GM12878 (cell line): ENCODE measurements at regions not wholly inside any gene's neighbourhood (a gene's known extent, or its start where the extent isn't known, plus 50 kb on each side); places are given as distances from the start of the nearest gene placed in this dataset.

ENCODE experiments used
- ATAC-seq: fragments of 200-7000 bp; cut with Tn5 transposase; 3 replicates; pipeline ENCODE4 v1.9.1; 2020; ENCODE audit warnings: mild to moderate bottlenecking, moderate library complexity
- BruUV-seq: library from RNA; stranded (reverse); fragments of 400-500 nt; replicated peaks from 2 replicates; lab custom pipeline; 2021; lab: Mats Ljungman, UMichigan
- CTCF ChIA-PET: fragments of 300-600 bp; sonication (Branson Sonifier 250); formaldehyde crosslinking; extraction: SDS; loops from one replicate; lab custom pipeline; 2021; ENCODE audit warnings: inconsistent platforms; lab: Yijun Ruan, JAX
- POLR2A ChIA-PET: fragments of 350-600 bp; formaldehyde crosslinking; extraction: SDS; loops from one replicate; lab custom pipeline; 2021; ENCODE audit warnings: inconsistent platforms; lab: Charles Lee
- RAD21 ChIA-PET: fragments of 300-600 bp; sonication (Branson Sonifier 250); formaldehyde crosslinking; loops from one replicate; lab custom pipeline; 2023; ENCODE audit warnings: antibody characterized with exemption; ENCODE audit not compliant: unreplicated experiment; lab: Charles Lee
- SMC1A ChIA-PET: fragments of 300-600 bp; sonication (Branson Sonifier 250); formaldehyde crosslinking; loops from one replicate; lab custom pipeline; 2023; ENCODE audit not compliant: unreplicated experiment, uncharacterized antibody; lab: Charles Lee
- DNase-seq: peaks from one replicate; pipeline ENCODE4 v3.0.0-alpha.2; 2011; ENCODE audit warnings: low read depth, low spot score
- FAIRE-seq: peaks from 3 replicates; lab custom pipeline; 2011; peaks lifted over from hg19 to GRCh38; lab: Jason Lieb, UNC
- H2AFZ ChIP-seq: 2 replicates; pipeline ENCODE4 v1.6.0; 2011; ENCODE audit warnings: low read depth, low read length, control low read depth; ENCODE audit not compliant: control insufficient read depth
- H3K27ac ChIP-seq: 2 replicates; pipeline ENCODE4 v1.5.1; 2011; ENCODE audit warnings: control low read depth; ENCODE audit not compliant: control insufficient read depth, insufficient read depth
- H3K27me3 ChIP-seq, 2 experiments: replicated peaks in 1 of 2; 2 replicates each; pipeline versions ENCODE4 v1.6.0 to v1.6.1; 2011; ENCODE audit warnings: low read length in 1 of 2; ENCODE audit not compliant: control insufficient read depth in 2 of 2, insufficient read depth in 2 of 2
- H3K36me3 ChIP-seq, 2 experiments: 2 replicates each; pipeline ENCODE4 v1.5.1; 2011; ENCODE audit warnings: low read length in 1 of 2; ENCODE audit not compliant: control insufficient read depth in 2 of 2, insufficient read depth in 2 of 2
- H3K4me1 ChIP-seq: 2 replicates; pipeline ENCODE4 v1.6.1; 2011; ENCODE audit warnings: mild to moderate bottlenecking, low read length, moderate library complexity, mixed read lengths; ENCODE audit not compliant: control insufficient read depth, insufficient read depth
- H3K4me2 ChIP-seq: 2 replicates; pipeline ENCODE4 v1.6.0; 2011; ENCODE audit warnings: control low read depth; ENCODE audit not compliant: control insufficient read depth, insufficient read depth
- H3K4me3 ChIP-seq: fragments of 200-600 bp; sonication (generic); 2 replicates; pipeline ENCODE4 v1.5.1; 2016
- H3K79me2 ChIP-seq: 2 replicates; pipeline ENCODE4 v1.6.0; 2011; ENCODE audit warnings: low read length; ENCODE audit not compliant: control insufficient read depth, insufficient read depth
- H3K9ac ChIP-seq: 2 replicates; pipeline ENCODE4 v1.8.0; 2011; ENCODE audit warnings: low read length, control low read depth, mixed read lengths; ENCODE audit not compliant: control insufficient read depth, insufficient read depth
- H3K9me3 ChIP-seq: replicated peaks from 3 replicates; pipeline ENCODE4 v1.5.1; 2011; ENCODE audit warnings: mild to moderate bottlenecking, low read length; ENCODE audit not compliant: control insufficient read depth, insufficient read depth
- H4K20me1 ChIP-seq: 2 replicates; pipeline ENCODE4 v1.6.0; 2011; ENCODE audit not compliant: control insufficient read depth, insufficient read depth
- BCLAF1 ChIP-seq: fragments of 450-650 bp; IDR thresholded peaks from 2 replicates; pipeline ENCODE4 v1.6.1; 2017; ENCODE audit warnings: antibody characterized with exemption, mild to moderate bottlenecking, moderate library complexity
- CREB1 ChIP-seq: IDR thresholded peaks from 2 replicates; pipeline ENCODE4 v1.6.1; 2012; ENCODE audit warnings: low read depth, mild to moderate bottlenecking, inconsistent platforms
- EP300 ChIP-seq, 2 experiments: fragments of 150-350 bp in 1 of 2; IDR thresholded peaks; 2 replicates each; pipeline ENCODE4 v1.6.1; 2011 to 2012; ENCODE audit warnings: low read depth in 2 of 2, low read length in 2 of 2, borderline replicate concordance in 1 of 2, improper control_type of control experiment in 1 of 2, inconsistent platforms in 1 of 2; ENCODE audit not compliant: control insufficient read depth in 1 of 2
- FOS ChIP-seq: IDR thresholded peaks from 3 replicates; pipeline ENCODE4 v1.6.1; 2011; ENCODE audit warnings: borderline replicate concordance; ENCODE audit not compliant: insufficient read length; ENCODE audit errors: extremely low read depth
- HCFC1 ChIP-seq: fragments of 150-350 bp; IDR thresholded peaks from 2 replicates; pipeline ENCODE4 v1.6.1; 2014; ENCODE audit warnings: low read length
- HDGF ChIP-seq: fragments of 450-650 bp; IDR thresholded peaks from 2 replicates; pipeline ENCODE4 v1.6.1; 2016; ENCODE audit warnings: antibody characterized with exemption
- IRF4 ChIP-seq: IDR thresholded peaks from 2 replicates; pipeline ENCODE4 v1.6.1; 2011; ENCODE audit warnings: low read depth, low read length
- MTA3 ChIP-seq: IDR thresholded peaks from 2 replicates; pipeline ENCODE4 v1.6.1; 2012; ENCODE audit warnings: low read length, inconsistent platforms, borderline replicate concordance
- PBX3 ChIP-seq: IDR thresholded peaks from 2 replicates; pipeline ENCODE4 v1.6.1; 2011; ENCODE audit warnings: mild to moderate bottlenecking, low read depth, low read length, moderate library complexity; ENCODE audit not compliant: insufficient replicate concordance
- PKNOX1 ChIP-seq: fragments of 450-650 bp; IDR thresholded peaks from 2 replicates; pipeline ENCODE4 v1.6.1; 2016; ENCODE audit warnings: mild to moderate bottlenecking
- WGBS: methylation state at CpG from one replicate; pipeline ENCODE4 v1.1.6; 2016; ENCODE audit warnings: low lambda C conversion rate; ENCODE audit not compliant: insufficient replicate concordance, insufficient coverage; ENCODE audit errors: missing lambda C conversion rate; 5-methylcytosine and 5-hydroxymethylcytosine counted together
- in situ Hi-C: fragments of 300-500 bp; cut with MboI; formaldehyde crosslinking; loops from 9 replicates; pipeline ENCODE4 v1.14.3; 2018; ENCODE audit warnings: mixed read lengths
- intact Hi-C: fragments of 100-400 bp; cut with micrococcal nuclease; formaldehyde crosslinking; loops from one replicate; pipeline ENCODE4 v1.14.2; 2022; ENCODE audit not compliant: unreplicated experiment

DNA sequence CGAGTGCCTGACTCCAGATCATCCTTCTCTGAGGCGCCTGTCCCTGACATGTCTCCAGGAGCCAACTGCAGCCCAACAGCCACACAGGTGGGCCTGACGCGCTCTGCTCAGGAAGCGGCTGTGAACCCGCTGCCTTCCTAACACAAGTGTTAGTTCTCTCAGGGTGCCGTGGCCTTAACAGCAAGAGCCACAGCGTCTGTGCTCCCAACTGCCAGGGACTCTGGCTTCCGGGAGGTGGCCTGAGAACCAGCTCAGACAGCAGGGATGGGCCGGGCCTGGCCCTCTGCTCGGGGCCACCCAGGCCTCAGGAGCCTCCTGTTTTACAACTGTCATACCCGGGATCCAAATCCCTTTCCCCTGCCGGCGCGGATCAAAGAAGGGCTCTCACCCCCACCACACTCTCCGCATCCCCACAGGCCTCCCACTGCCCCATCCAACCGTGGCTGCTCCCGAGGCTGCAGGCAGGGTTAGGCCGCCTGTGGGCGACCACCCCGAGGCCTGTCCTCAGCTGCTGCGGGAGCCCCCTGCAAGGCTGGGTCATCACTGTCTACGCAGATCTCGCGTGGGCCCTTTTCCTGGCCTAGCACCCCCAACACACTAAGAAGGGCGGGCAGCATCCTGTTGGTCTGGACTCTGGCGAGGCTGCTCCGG is 114.2 kb upstream of the ZNF236 start:
- Histone ChIP-seq H3K9me3 (no peaks in the 10 kb centered on the region), H3K4me2 (no peak overlapping the region), H3K79me2 (no peaks in the 10 kb centered on the region), H3K27me3 (no peaks in the 10 kb centered on the region), H3K4me3 (no peak overlapping the region), H3K4me1 (no peaks in the 10 kb centered on the region), H3K36me3 (no peaks in the 10 kb centered on the region), H4K20me1 (no peaks in the 10 kb centered on the region), H2AFZ (no peak overlapping the region), H3K27ac (no peak overlapping the region), H3K9ac (no peak overlapping the region)
- WGBS = 62% methylated on average over 27 of the region's 28 CpGs
- DNase-seq (no peak), FAIRE-seq (no peak), ATAC-seq (no peak)
- SMC1A ChIA-PET = interaction anchor here (1.0 kb wide), 1 partner anchor 309 kb away, joined by 3 read pairs; no protein-coding TSS in a partner anchor
- no TSS peak for BruUV-seq
- CTCF ChIA-PET = interaction anchor here (0.9 to 1.2 kb wide), 3 partner anchors 81 to 311 kb away, joined by 3 to 5 read pairs (median 3); no protein-coding TSS in a partner anchor
- in situ Hi-C loops = loop anchor here (5.0 kb wide), 1 partner anchor 311 kb away; no protein-coding TSS in a partner anchor
- POLR2A ChIA-PET = no interaction called here
- intact Hi-C loops = no loop called here
- TF ChIP-seq PKNOX1 (no peak), BCLAF1 (no peak), IRF4 (no peak), HCFC1 (no peak), FOS (no peak), CREB1 (no peak), MTA3 (no peak), PBX3 (no peak), EP300 (IDR thresholded peaks at IDR 0.05; ENCODE audit: borderline replicate concordance in 1 of 2, control insufficient read depth in 1 of 2, low read depth in 2 of 2, low read length in 2 of 2) (no peak), HDGF (no peak)
- RAD21 ChIA-PET = interaction anchor here (1.0 to 1.5 kb wide), 3 partner anchors 21 to 310 kb away, joined by 3 to 5 read pairs (median 3); no protein-coding TSS in a partner anchor
